H1 (cell line): ENCODE measurements at regions not wholly inside any gene's neighbourhood (a gene's known extent, or its start where the extent isn't known, plus 50 kb on each side); places are given as distances from the start of the nearest gene placed in this dataset.

Source experiments
- CTCF ChIA-PET: fragments of 300-600 bp; sonication (Branson Sonifier 250); formaldehyde crosslinking; loops from one replicate; lab custom pipeline; 2021; ENCODE audit not compliant: partially characterized antibody; lab: Charles Lee
- POLR2A ChIA-PET: fragments of 300-600 bp; sonication (Branson Sonifier 250); formaldehyde crosslinking; loops from one replicate; lab custom pipeline; 2021; ENCODE audit warnings: inconsistent platforms; ENCODE audit not compliant: partially characterized antibody; lab: Charles Lee
- DNase-seq, 2 experiments: peaks; one replicate each; pipeline versions ENCODE4 v3.0.0 to v3.0.0-alpha.2; 2010 to 2022; ENCODE audit warnings: low spot score in 2 of 2, low read depth in 1 of 2, mixed read lengths in 1 of 2
- FAIRE-seq: peaks from 2 replicates; lab custom pipeline; 2011; peaks lifted over from hg19 to GRCh38; lab: Jason Lieb, UNC
- H2AFZ ChIP-seq: 2 replicates; pipeline ENCODE4 v1.8.1; 2012; ENCODE audit warnings: low read length, inconsistent platforms
- H2AK5ac ChIP-seq: 2 replicates; pipeline ENCODE4 v1.6.1; 2013; ENCODE audit warnings: low read depth, low read length
- H2BK120ac ChIP-seq: replicated peaks from 2 replicates; pipeline ENCODE3; 2013; ENCODE audit warnings: low read depth, low read length, inconsistent platforms
- H2BK12ac ChIP-seq: 2 replicates; pipeline ENCODE4 v1.6.1; 2013; ENCODE audit warnings: low read depth, low read length
- H2BK15ac ChIP-seq: 2 replicates; pipeline ENCODE4 v1.6.1; 2013; ENCODE audit warnings: low read length
- H2BK20ac ChIP-seq: 2 replicates; pipeline ENCODE4 v1.6.1; 2013; ENCODE audit warnings: low read length
- H2BK5ac ChIP-seq: 2 replicates; pipeline ENCODE4 v1.6.1; 2013; ENCODE audit warnings: low read depth, low read length
- H3K14ac ChIP-seq: 2 replicates; pipeline ENCODE4 v1.6.1; 2013; ENCODE audit warnings: inconsistent platforms; ENCODE audit not compliant: insufficient read length
- H3K18ac ChIP-seq: 2 replicates; pipeline ENCODE4 v1.6.1; 2013; ENCODE audit warnings: low read length; ENCODE audit errors: extremely low read depth
- H3K23ac ChIP-seq: 2 replicates; pipeline ENCODE4 v1.6.1; 2013; ENCODE audit warnings: inconsistent platforms; ENCODE audit not compliant: insufficient read length
- H3K23me2 ChIP-seq: 2 replicates; pipeline ENCODE4 v1.6.1; 2013; ENCODE audit warnings: low read depth, low read length
- H3K27ac ChIP-seq: 2 replicates; pipeline ENCODE4 v1.6.1; 2011; ENCODE audit warnings: low read depth, low read length, inconsistent platforms
- H3K27me3 ChIP-seq, 4 experiments: replicated peaks in 1 of 4; 1 replicate in 1 of 4; 2 replicates in 3 of 4; pipeline versions ENCODE4 v1.6.1 to v1.8.1; 2011 to 2013; ENCODE audit warnings: low read length in 3 of 4, mild to moderate bottlenecking in 3 of 4, inconsistent platforms in 2 of 4, mixed read lengths in 2 of 4, moderate library complexity in 1 of 4; ENCODE audit not compliant: control insufficient read depth in 3 of 4, insufficient read depth in 3 of 4; ENCODE audit errors: extremely low read depth in 1 of 4
- H3K36me3 ChIP-seq, 4 experiments: 2 replicates each; pipeline versions ENCODE4 v1.6.1 to v1.8.1; 2011 to 2013; ENCODE audit warnings: mild to moderate bottlenecking in 4 of 4, low read length in 3 of 4, moderate library complexity in 2 of 4, control low read depth in 1 of 4, inconsistent platforms in 1 of 4; ENCODE audit not compliant: insufficient read depth in 4 of 4, control insufficient read depth in 2 of 4
- H3K4ac ChIP-seq: replicated peaks from 2 replicates; pipeline ENCODE3; 2013; ENCODE audit warnings: low read length, low read depth, mixed read lengths, inconsistent platforms; ENCODE audit not compliant: insufficient read length
- H3K4me1 ChIP-seq, 4 experiments: replicated peaks in 1 of 4; 1 replicate in 1 of 4; 2 replicates in 3 of 4; pipeline versions ENCODE4 v1.6.1 to v1.8.1; 2011 to 2013; ENCODE audit warnings: low read length in 3 of 4, inconsistent platforms in 2 of 4, mixed read lengths in 1 of 4; ENCODE audit not compliant: insufficient read depth in 4 of 4, control insufficient read depth in 3 of 4
- H3K4me2 ChIP-seq, 2 experiments: 2 replicates each; pipeline versions ENCODE4 v1.6.1 to v1.8.1; 2011 to 2013; ENCODE audit warnings: low read depth in 2 of 2, low read length in 2 of 2, control low read depth in 1 of 2, inconsistent platforms in 1 of 2, mild to moderate bottlenecking in 1 of 2; ENCODE audit not compliant: insufficient read depth in 1 of 2
- H3K4me3 ChIP-seq, 4 experiments: fragments of 200-600, 300-600 bp in 1 of 4; sonication (generic), shearing (Covaris generic), sonication (Bioruptor Twin) in 1 of 4; 2 replicates each; pipeline versions ENCODE4 v1.5.1 to v1.8.1; 2011 to 2016; ENCODE audit warnings: low read length in 4 of 4, low read depth in 3 of 4, control low read depth in 2 of 4, inconsistent platforms in 2 of 4, mild to moderate bottlenecking in 2 of 4, mixed read lengths in 1 of 4, moderate library complexity in 1 of 4; ENCODE audit not compliant: insufficient read depth in 2 of 4; ENCODE audit errors: extremely low read depth in 1 of 4
- H3K56ac ChIP-seq: replicated peaks from 2 replicates; pipeline ENCODE3; 2013; ENCODE audit warnings: low read depth, mild to moderate bottlenecking, mixed read lengths, low read length, inconsistent platforms; ENCODE audit not compliant: insufficient read length
- H3K79me1 ChIP-seq: 2 replicates; pipeline ENCODE4 v1.6.1; 2013; ENCODE audit warnings: low read depth, low read length, control low read depth
- H3K79me2 ChIP-seq, 2 experiments: 2 replicates each; pipeline versions ENCODE4 v1.6.1 to v1.8.1; 2012 to 2013; ENCODE audit warnings: low read length in 2 of 2, mild to moderate bottlenecking in 2 of 2, inconsistent platforms in 1 of 2; ENCODE audit not compliant: insufficient read depth in 2 of 2, control insufficient read depth in 1 of 2
- H3K9ac ChIP-seq, 4 experiments: replicated peaks in 1 of 4; 1 replicate in 1 of 4; 2 replicates in 3 of 4; pipeline versions ENCODE4 v1.6.1 to v1.8.1; 2011 to 2013; ENCODE audit warnings: low read depth in 3 of 4, low read length in 3 of 4, control low read depth in 2 of 4, mild to moderate bottlenecking in 2 of 4, moderate library complexity in 2 of 4, inconsistent platforms in 1 of 4; ENCODE audit errors: extremely low read depth in 1 of 4
- H3K9me3 ChIP-seq, 2 experiments: 2 replicates each; pipeline versions ENCODE4 v1.6.1 to v1.8.1; 2012 to 2013; ENCODE audit warnings: mild to moderate bottlenecking in 2 of 2, moderate library complexity in 2 of 2, control low read depth in 1 of 2, inconsistent platforms in 1 of 2, low read depth in 1 of 2, low read length in 1 of 2, mixed read lengths in 1 of 2; ENCODE audit not compliant: insufficient read depth in 2 of 2
- H4K20me1 ChIP-seq, 2 experiments: replicated peaks in 1 of 2; 2 replicates each; pipeline versions ENCODE3 to v1.8.1; 2011 to 2013; ENCODE audit warnings: inconsistent platforms in 2 of 2, low read length in 2 of 2, mild to moderate bottlenecking in 1 of 2; ENCODE audit not compliant: insufficient read depth in 2 of 2, control insufficient read depth in 1 of 2
- H4K5ac ChIP-seq: 2 replicates; pipeline ENCODE4 v1.6.1; 2013; ENCODE audit warnings: low read length, low read depth, mixed read lengths, inconsistent platforms; ENCODE audit not compliant: insufficient read length
- H4K8ac ChIP-seq: 2 replicates; pipeline ENCODE4 v1.8.0; 2013; ENCODE audit warnings: mild to moderate bottlenecking, moderate library complexity, low read length, inconsistent platforms; ENCODE audit not compliant: insufficient read depth; ENCODE audit errors: extremely low read depth
- H4K91ac ChIP-seq: replicated peaks from 2 replicates; pipeline ENCODE3; 2013; ENCODE audit warnings: low read length, mixed read lengths, inconsistent platforms; ENCODE audit not compliant: insufficient read length
- BRCA1 ChIP-seq: IDR thresholded peaks from 2 replicates; pipeline ENCODE4 v1.6.1; 2012; ENCODE audit warnings: low read depth, low read length, improper control_type of control experiment
- NRF1 ChIP-seq: IDR thresholded peaks from 2 replicates; pipeline ENCODE4 v1.6.1; 2011; ENCODE audit warnings: mild to moderate bottlenecking, low read depth, low read length, improper control_type of control experiment
- POU5F1 ChIP-seq: IDR thresholded peaks from 2 replicates; pipeline ENCODE4 v1.6.1; 2011; ENCODE audit warnings: low read depth, mild to moderate bottlenecking, low read length, moderate library complexity
- RNF2 ChIP-seq: fragments of 200-900, 300-1000 bp; sonication (generic); IDR thresholded peaks from 2 replicates; pipeline ENCODE4 v1.7.1; 2016; ENCODE audit warnings: borderline replicate concordance, low read depth, mild to moderate bottlenecking, antibody characterized with exemption, low read length; ENCODE audit not compliant: poor library complexity, severe bottlenecking; ENCODE audit errors: missing control alignments
- SRF ChIP-seq: IDR thresholded peaks from 2 replicates; pipeline ENCODE4 v1.6.1; 2011; ENCODE audit warnings: mild to moderate bottlenecking, low read depth, low read length, moderate library complexity
- TBP ChIP-seq: IDR thresholded peaks from 2 replicates; pipeline ENCODE4 v1.6.1; 2011; ENCODE audit warnings: low read depth, low read length, improper control_type of control experiment
- ZNF274 ChIP-seq: IDR thresholded peaks from 2 replicates; pipeline ENCODE4 v1.7.0; 2012; ENCODE audit warnings: low read length, borderline replicate concordance; ENCODE audit errors: extremely low read depth

GRCh38 chr11:41851743-41852142 lies 392.3 kb upstream of the LRRC4C start:
- H3K4ac ChIP-seq: no peak overlapping the region
- H3K36me3 ChIP-seq: no peaks in the 10 kb centered on the region
- H2AK5ac ChIP-seq: no peak overlapping the region
- no peaks in the 10 kb centered on the region for H3K23me2 ChIP-seq
- no peak overlapping the region for H2BK20ac ChIP-seq
- no peak overlapping the region for H2BK120ac ChIP-seq
- H2BK12ac ChIP-seq: no peak overlapping the region
- ChIA-PET CTCF (no interaction called here), POLR2A (no interaction called here)
- DNase-seq: no peak
- H4K8ac ChIP-seq: no peak overlapping the region
- H3K4me1 ChIP-seq: no peaks in the 10 kb centered on the region
- H3K79me1 ChIP-seq: no peaks in the 10 kb centered on the region
- H3K9me3 ChIP-seq: no peaks in the 10 kb centered on the region
- H3K4me3 ChIP-seq: no peak overlapping the region
- H4K91ac ChIP-seq: no peak overlapping the region
- H4K20me1 ChIP-seq: no peaks in the 10 kb centered on the region
- no peak for FAIRE-seq
- H3K14ac ChIP-seq: no peak overlapping the region
- H3K27me3 ChIP-seq: no peaks in the 10 kb centered on the region
- no peak overlapping the region for H2BK5ac ChIP-seq
- no peak overlapping the region for H3K9ac ChIP-seq
- no peak overlapping the region for H4K5ac ChIP-seq
- no peak overlapping the region for H3K27ac ChIP-seq
- no peak overlapping the region for H3K56ac ChIP-seq
- no peak overlapping the region for H2BK15ac ChIP-seq
- H3K23ac ChIP-seq: no peak overlapping the region
- H3K18ac ChIP-seq: no peak overlapping the region
- no peak overlapping the region for H2AFZ ChIP-seq
- no peaks in the 10 kb centered on the region for H3K79me2 ChIP-seq
- H3K4me2 ChIP-seq: no peak overlapping the region
- no peak for TF ChIP-seq TBP
- TF ChIP-seq RNF2: no peak
- TF ChIP-seq SRF: no peak
- no peak for TF ChIP-seq POU5F1
- no peak for TF ChIP-seq NRF1
- TF ChIP-seq ZNF274: no peak
- no peak for TF ChIP-seq BRCA1
